Effector memory CD8-positive, alpha-beta T cell (primary cell): ENCODE measurements at regions not wholly inside any gene's neighbourhood (a gene's known extent, or its start where the extent isn't known, plus 50 kb on each side); places are given as distances from the start of the nearest gene placed in this dataset.
A peak's percentile ranks its signal among the peaks of the same experiment; 100 is the strongest.
"Not testable (repeated sequence)": the region's sequence is repeated elsewhere in the genome, so short reads cannot be mapped to it uniquely, and the experiment has no call there.

Experiments used
- ATAC-seq: fragments of 150-1000 bp; cut with Tn5 transposase; replicated peaks from 2 replicates; pipeline ENCODE4 v1.10.0; 2021; ENCODE audit warnings: mild to moderate bottlenecking, moderate library complexity
- DNase-seq, 3 experiments: peaks; one replicate each; pipeline ENCODE4 v3.0.0; 2021
- H3K27ac Mint-ChIP-seq, 2 donors: one replicate each; pipeline ENCODE4 v1.8.0; 2022; ENCODE audit warnings: mild to moderate bottlenecking in 2 of 2, mixed read lengths in 2 of 2, moderate library complexity in 2 of 2
- H3K27me3 Mint-ChIP-seq, 2 donors: one replicate each; pipeline ENCODE4 v1.8.0; 2022; ENCODE audit warnings: mixed read lengths in 2 of 2
- H3K36me3 Mint-ChIP-seq: one replicate; pipeline ENCODE4 v1.8.0; 2022; ENCODE audit warnings: mild to moderate bottlenecking, moderate library complexity, mixed read lengths; ENCODE audit not compliant: insufficient read depth
- H3K4me1 Mint-ChIP-seq, 2 donors: one replicate each; pipeline ENCODE4 v1.8.0; 2022; ENCODE audit warnings: low read depth in 2 of 2, mixed read lengths in 2 of 2
- H3K4me3 Mint-ChIP-seq, 2 donors: one replicate each; pipeline ENCODE4 v1.8.0; 2022; ENCODE audit warnings: mild to moderate bottlenecking in 2 of 2, mixed read lengths in 2 of 2, moderate library complexity in 2 of 2
- H3K9me3 Mint-ChIP-seq, 2 donors: one replicate each; pipeline ENCODE4 v1.8.0; 2022; ENCODE audit warnings: mixed read lengths in 2 of 2

DNA sequence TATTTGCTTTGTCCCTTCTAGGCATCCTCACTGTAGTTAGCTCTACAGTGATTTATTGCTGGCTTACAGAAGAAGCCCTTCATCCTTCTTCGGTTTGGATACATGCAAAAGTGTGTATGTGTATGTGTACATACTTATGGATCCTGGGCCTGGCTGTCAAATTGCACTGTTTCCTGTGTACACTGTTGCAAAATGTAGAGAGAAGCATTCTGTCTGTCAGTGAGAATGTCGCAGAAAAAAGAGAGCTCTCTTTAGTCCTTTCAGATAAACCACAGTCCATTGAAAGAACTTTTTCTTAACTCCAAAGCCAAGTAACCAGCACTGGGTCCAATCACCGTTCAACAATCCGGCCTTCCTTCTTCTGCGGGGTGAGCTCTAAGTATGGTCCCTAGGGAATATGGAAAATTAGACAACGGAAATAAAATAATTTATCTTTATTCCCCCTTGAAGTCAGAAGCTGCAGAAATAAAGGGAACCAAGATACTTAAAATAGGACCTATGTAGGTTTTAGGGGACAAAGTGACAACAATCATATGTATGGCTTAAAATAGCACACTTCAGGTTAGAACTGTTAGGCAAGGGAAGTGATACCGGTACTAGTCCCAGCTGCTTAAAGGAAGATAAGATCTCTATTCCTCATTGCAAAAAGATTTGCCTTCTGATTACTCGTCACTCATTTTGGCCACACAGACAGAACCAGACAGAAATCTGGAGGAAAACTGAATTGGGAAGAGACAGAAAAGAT lies 107.0 kb downstream of the CD83 start:
- H3K4me1 Mint-ChIP-seq = no peaks in the 10 kb centered on the region
- H3K36me3 Mint-ChIP-seq = no peaks in the 10 kb centered on the region
- no peak overlapping the region for H3K4me3 Mint-ChIP-seq
- no peak overlapping the region for H3K27ac Mint-ChIP-seq
- peaks cover 5 to 18% of the 10 kb centered on the region in 2 donors for H3K27me3 Mint-ChIP-seq
- ATAC-seq (no peak), DNase-seq (no peak)
- H3K9me3 Mint-ChIP-seq = no peaks in the 10 kb centered on the region

- Mint-ChIP-seq H3K4me1 (no peaks in the 10 kb centered on the region), H3K36me3 (no peaks in the 10 kb centered on the region), H3K4me3 (no peak overlapping the region), H3K27ac (no peak overlapping the region), H3K9me3 (no peaks in the 10 kb centered on the region), H3K27me3 (peaks cover 5 to 9% of the 10 kb centered on the region in 2 donors)
- ATAC-seq (no peak), DNase-seq (no peak)
These were observed 108.6 kb downstream of the CD83 start for GRCh38 chr6:14226051-14226660.

- Mint-ChIP-seq H3K27me3 (peaks cover 0 to 10% of the 10 kb centered on the region in 2 donors), H3K9me3 (no peaks in the 10 kb centered on the region), H3K4me3 (no peak overlapping the region), H3K36me3 (no peaks in the 10 kb centered on the region), H3K27ac (no peak overlapping the region), H3K4me1 (no peaks in the 10 kb centered on the region)
- ATAC-seq (no peak), DNase-seq (no peak)
These were observed 111.0 kb downstream of the CD83 start for GRCh38 chr6:14228571-14228970.

- Mint-ChIP-seq H3K4me3 (no peak overlapping the region), H3K4me1 (no peaks in the 10 kb centered on the region), H3K27me3 (peaks cover 0 to 15% of the 10 kb centered on the region in 2 donors), H3K27ac (no peak overlapping the region), H3K9me3 (no peaks in the 10 kb centered on the region), H3K36me3 (no peaks in the 10 kb centered on the region)
- DNase-seq = no peak
- ATAC-seq = no peak
These were observed 113.5 kb downstream of the CD83 start for GRCh38 chr6:14231071-14231483.

DNA sequence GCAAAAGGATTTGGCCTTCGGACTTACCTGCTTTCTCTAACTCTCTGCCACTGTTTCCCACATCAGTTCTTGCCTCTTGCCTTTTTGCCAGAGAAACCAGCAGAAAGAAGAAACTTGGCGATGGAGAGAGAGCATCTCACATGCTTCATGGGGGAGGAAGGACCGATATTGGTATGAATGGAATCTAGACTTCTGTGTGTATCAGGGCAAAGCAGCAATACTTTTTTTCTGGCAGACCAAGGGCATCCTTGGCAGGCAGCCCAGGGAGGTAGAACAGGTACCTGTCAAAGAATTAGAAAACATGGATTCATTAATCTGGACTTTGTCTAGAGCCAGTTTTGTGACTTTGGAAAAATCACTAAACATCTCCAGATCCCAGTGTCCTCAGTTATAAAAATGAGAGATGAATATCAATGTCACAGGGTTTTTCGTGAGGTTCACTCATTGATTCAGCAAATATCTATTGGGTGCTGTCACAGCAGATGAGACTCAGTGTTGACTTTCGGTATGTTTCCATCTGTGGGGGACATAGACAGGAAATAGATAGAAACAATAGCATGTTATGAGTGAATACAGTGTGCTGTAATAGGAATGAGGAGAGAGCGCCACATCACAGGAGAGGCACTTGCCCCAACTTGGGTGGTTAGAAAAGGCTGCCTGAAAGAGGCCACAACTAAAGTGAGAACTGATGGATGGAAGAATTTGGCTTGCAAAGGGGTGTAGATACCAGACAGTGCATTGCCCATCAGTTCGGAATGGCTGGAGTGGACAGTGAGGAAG lies 114.1 kb downstream of the CD83 start:
- H3K27ac Mint-ChIP-seq = no peak overlapping the region
- peaks cover 0 to 17% of the 10 kb centered on the region in 2 donors for H3K27me3 Mint-ChIP-seq
- H3K4me3 Mint-ChIP-seq = no peak overlapping the region
- H3K4me1 Mint-ChIP-seq = no peaks in the 10 kb centered on the region
- no peaks in the 10 kb centered on the region for H3K36me3 Mint-ChIP-seq
- ATAC-seq (no peak), DNase-seq (no peak)
- H3K9me3 Mint-ChIP-seq = no peaks in the 10 kb centered on the region

- no peak for ATAC-seq
- no peaks in the 10 kb centered on the region for H3K36me3 Mint-ChIP-seq
- H3K27me3 Mint-ChIP-seq = peaks cover 0 to 17% of the 10 kb centered on the region in 2 donors
- H3K27ac Mint-ChIP-seq = no peak overlapping the region
- no peaks in the 10 kb centered on the region for H3K4me1 Mint-ChIP-seq
- DNase-seq = no peak
- H3K4me3 Mint-ChIP-seq = no peak overlapping the region
- no peaks in the 10 kb centered on the region for H3K9me3 Mint-ChIP-seq
These were observed 115.3 kb downstream of the CD83 start for GRCh38 chr6:14232889-14233288.

DNA sequence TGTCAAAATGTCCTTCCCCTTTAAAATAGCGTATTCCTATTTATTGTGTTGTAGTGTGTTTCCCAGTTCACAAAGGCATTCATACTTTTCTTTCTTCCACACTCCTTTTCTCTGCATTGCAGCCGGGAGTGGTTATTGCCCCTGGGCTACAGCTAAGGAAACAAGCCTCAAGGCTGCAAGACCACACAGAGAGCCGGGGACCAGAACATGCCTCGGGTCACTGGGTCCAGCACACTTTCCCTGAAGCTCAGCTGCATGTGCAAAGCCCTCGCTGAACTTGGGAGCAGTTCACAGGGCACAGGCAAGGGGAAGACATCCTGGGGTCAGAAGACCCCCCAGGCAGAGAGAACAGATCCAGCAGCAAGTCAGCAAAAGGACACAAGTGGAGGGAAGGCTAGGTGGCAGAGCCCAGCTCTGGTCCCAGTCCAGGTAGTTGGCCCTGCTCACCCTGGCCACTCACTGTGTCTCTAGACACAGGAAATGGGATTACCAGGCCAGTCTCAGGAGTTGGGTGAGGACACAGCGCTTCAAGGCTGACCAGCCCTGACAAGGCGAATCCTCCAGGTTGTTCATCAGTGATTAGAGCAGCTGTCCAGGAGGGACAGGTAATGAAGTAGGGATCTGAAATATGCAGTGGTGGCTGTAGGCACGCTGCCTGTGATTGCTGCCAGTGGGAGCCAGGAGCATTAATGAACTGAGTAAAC lies 118.2 kb downstream of the CD83 start:
- H3K9me3 Mint-ChIP-seq = no peaks in the 10 kb centered on the region
- H3K4me1 Mint-ChIP-seq = peaks cover under 1% of the 10 kb centered on the region in 2 donors
- no peak for ATAC-seq

GRCh38 chr6:14239097-14239496 lies 121.5 kb downstream of the CD83 start:
- no peak overlapping the region for H3K27ac Mint-ChIP-seq
- no peaks in the 10 kb centered on the region for H3K36me3 Mint-ChIP-seq
- H3K9me3 Mint-ChIP-seq = no peaks in the 10 kb centered on the region
- peaks cover 0 to 7% of the 10 kb centered on the region in 2 donors for H3K27me3 Mint-ChIP-seq
- no peak for ATAC-seq
- no peak for DNase-seq
- peaks cover 6% of the 10 kb centered on the region in 2 donors for H3K4me1 Mint-ChIP-seq
- no peak overlapping the region for H3K4me3 Mint-ChIP-seq

More for the DNA sequence above, 118.2 kb downstream of the CD83 start:
- no peaks in the 10 kb centered on the region for H3K36me3 Mint-ChIP-seq
- H3K27me3 Mint-ChIP-seq = peaks cover 0 to 17% of the 10 kb centered on the region in 2 donors
- H3K27ac Mint-ChIP-seq = no peak overlapping the region
- no peak for DNase-seq
- no peak overlapping the region for H3K4me3 Mint-ChIP-seq

- Mint-ChIP-seq H3K4me3 (no peak overlapping the region), H3K36me3 (no peaks in the 10 kb centered on the region), H3K27me3 (peaks cover 0 to 6% of the 10 kb centered on the region in 2 donors), H3K9me3 (no peaks in the 10 kb centered on the region), H3K27ac (peak overlapping the region in 1 of 2 donors; percentile 17), H3K4me1 (peaks cover 6% of the 10 kb centered on the region in 2 donors)
- no peak for DNase-seq
- ATAC-seq = no peak
These were observed 123.0 kb downstream of the CD83 start for GRCh38 chr6:14240411-14241166.

- no peaks in the 10 kb centered on the region for H3K36me3 Mint-ChIP-seq
- H3K27ac Mint-ChIP-seq = peak overlapping the region in 1 of 2 donors; percentile 17
- H3K4me3 Mint-ChIP-seq = no peak overlapping the region
- H3K4me1 Mint-ChIP-seq = peaks cover 6% of the 10 kb centered on the region in 2 donors
- ATAC-seq = no peak
- no peak for DNase-seq
- H3K9me3 Mint-ChIP-seq = no peaks in the 10 kb centered on the region
- H3K27me3 Mint-ChIP-seq = no peaks in the 10 kb centered on the region
These were observed 123.9 kb downstream of the CD83 start for GRCh38 chr6:14241255-14242070.

GRCh38 chr6:14242912-14243311 lies 125.3 kb downstream of the CD83 start:
- not testable (repeated sequence) for ATAC-seq, H3K4me3 Mint-ChIP-seq, H3K4me1 Mint-ChIP-seq, DNase-seq, H3K36me3 Mint-ChIP-seq, H3K9me3 Mint-ChIP-seq, H3K27me3 Mint-ChIP-seq, H3K27ac Mint-ChIP-seq

- no peaks in the 10 kb centered on the region for H3K9me3 Mint-ChIP-seq
- DNase-seq = no peak
- H3K27me3 Mint-ChIP-seq = no peaks in the 10 kb centered on the region
- no peak overlapping the region for H3K4me3 Mint-ChIP-seq
- no peak for ATAC-seq
- no peaks in the 10 kb centered on the region for H3K36me3 Mint-ChIP-seq
- no peak overlapping the region for H3K27ac Mint-ChIP-seq
- peaks cover 6% of the 10 kb centered on the region in 2 donors for H3K4me1 Mint-ChIP-seq
These were observed 126.0 kb downstream of the CD83 start for GRCh38 chr6:14243597-14243996.
